Tibial nerve (tissue), 3 donors: ENCODE measurements at regions not wholly inside any gene's neighbourhood (a gene's known extent, or its start where the extent isn't known, plus 50 kb on each side); places are given as distances from the start of the nearest gene placed in this dataset.

Experiments used
- CTCF ChIP-seq, 5 experiments: fragments of 200-600 bp in 3 of 5; fragments of 450-650 bp in 2 of 5; sonication (generic) in 3 of 5; IDR thresholded peaks; one replicate each; pipeline ENCODE4 v1.5.1; 2016 to 2019; ENCODE audit warnings: antibody characterized with exemption in 5 of 5, mild to moderate bottlenecking in 3 of 5, moderate library complexity in 2 of 5
- POLR2A ChIP-seq, 2 donors: fragments of 450-650 bp; IDR thresholded peaks; one replicate each; pipeline ENCODE4 v1.6.1; 2017; ENCODE audit warnings: antibody characterized with exemption in 2 of 2, mild to moderate bottlenecking in 2 of 2, moderate library complexity in 2 of 2

- TF ChIP-seq CTCF (IDR thresholded peaks at IDR 0.05) (no peak), POLR2A (IDR thresholded peaks at IDR 0.05) (no peak)
Measured at GRCh38 chr13:48879432-48879831, 96.3 kb upstream of the FNDC3A start.
